Spleen (tissue), 11 donors: ENCODE measurements at regions not wholly inside any gene's neighbourhood (a gene's known extent, or its start where the extent isn't known, plus 50 kb on each side); places are given as distances from the start of the nearest gene placed in this dataset.

Source experiments
- DNase-seq: peaks from one replicate; pipeline ENCODE4 v3.0.0-alpha.2; 2020
- H3K27ac ChIP-seq, 8 donors: fragments of 200-600 bp; sonication (generic) in 7 of 8; 1 replicate in 4 of 8; 2 replicates in 4 of 8; pipeline versions ENCODE4 v1.5.0 to v1.8.0; 2016 to 2021; ENCODE audit warnings: inconsistent platforms in 4 of 8, mild to moderate bottlenecking in 4 of 8, moderate library complexity in 1 of 8
- H3K27me3 ChIP-seq, 7 donors: fragments of 200-600 bp; sonication (generic) in 6 of 7; replicated peaks in 1 of 7; 1 replicate in 4 of 7; 2 replicates in 3 of 7; pipeline versions ENCODE4 v1.5.0 to v1.8.0; 2016 to 2021; ENCODE audit warnings: inconsistent platforms in 3 of 7, mild to moderate bottlenecking in 1 of 7
- H3K36me3 ChIP-seq, 6 donors: fragments of 200-600 bp; sonication (generic) in 5 of 6; 1 replicate in 4 of 6; 2 replicates in 2 of 6; pipeline versions ENCODE4 v1.5.0 to v1.8.0; 2016 to 2021; ENCODE audit warnings: inconsistent platforms in 2 of 6
- H3K4me1 ChIP-seq, 6 donors: fragments of 200-600 bp; sonication (generic) in 5 of 6; 1 replicate in 3 of 6; 2 replicates in 3 of 6; pipeline versions ENCODE4 v1.5.0 to v1.8.0; 2016 to 2021; ENCODE audit warnings: inconsistent platforms in 3 of 6
- H3K4me3 ChIP-seq, 8 donors: fragments of 200-600 bp; sonication (generic) in 7 of 8; 1 replicate in 4 of 8; 2 replicates in 4 of 8; pipeline versions ENCODE4 v1.5.0 to v1.8.0; 2016 to 2021; ENCODE audit warnings: inconsistent platforms in 4 of 8, mild to moderate bottlenecking in 4 of 8, moderate library complexity in 2 of 8
- H3K9me3 ChIP-seq, 8 donors: fragments of 200-600 bp; sonication (generic) in 7 of 8; 1 replicate in 4 of 8; 2 replicates in 4 of 8; pipeline versions ENCODE4 v1.5.0 to v1.8.0; 2016 to 2021; ENCODE audit warnings: inconsistent platforms in 4 of 8
- CTCF ChIP-seq, 11 experiments: fragments of 200-600 bp in 7 of 11; fragments of 450-650 bp in 4 of 11; sonication (generic) in 4 of 11; IDR thresholded peaks in 8 of 11; conservative IDR thresholded peaks in 3 of 11; 1 replicate in 7 of 11; 2 replicates in 4 of 11; pipeline versions ENCODE4 v1.4.0 to v1.8.0; 2016 to 2021; ENCODE audit warnings: antibody characterized with exemption in 11 of 11, inconsistent platforms in 4 of 11, mild to moderate bottlenecking in 1 of 11
- POLR2A ChIP-seq, 3 donors: fragments of 450-650 bp; IDR thresholded peaks; one replicate each; pipeline ENCODE4 v1.5.1; 2017; ENCODE audit warnings: antibody characterized with exemption in 3 of 3, mild to moderate bottlenecking in 1 of 3
- POLR2AphosphoS5 ChIP-seq, 3 donors: sonication (generic); formaldehyde crosslinking; IDR thresholded peaks; one replicate each; pipeline ENCODE4 v1.5.1; 2017; ENCODE audit warnings: antibody characterized with exemption in 3 of 3
- WGBS, 5 donors: extraction: QIAGEN DNeasy Blood & Tissue Kit in 3 of 5; methylation state at CpG; one replicate each; pipeline versions ENCODE4 v1.1.5 to v1.1.7; 2013 to 2018; 5-methylcytosine and 5-hydroxymethylcytosine counted together
- intact Hi-C: fragments of 100-400 bp; cut with DNase I; formaldehyde crosslinking; loops from one replicate; pipeline ENCODE4 v1.15.0; 2023; ENCODE audit warnings: low total_unique reads
- donor health status: healthy with polysubstance abuse.
- donor health status: DM: no; HTN: no; CAD: no; lungs with moderate emphysema.
- donor health status: DM: no; HTN: no; CAD: no.
- donor health status: Bipolar disorder and iron deficiency.
- donor health status: healthy.
- donor health status: DM: no; HTN: no; CAD: no.
- donor health status: DM: yes; HTN: yes; CAD: no.

- Histone ChIP-seq H3K9me3 (peaks cover 0 to 13% (median 11%) of the 10 kb centered on the region in 8 donors), H3K4me1 (no peaks in the 10 kb centered on the region), H3K27me3 (peaks cover 0 to 3% (median 0%) of the 10 kb centered on the region in 7 donors), H3K36me3 (no peaks in the 10 kb centered on the region), H3K4me3 (no peak overlapping the region), H3K27ac (no peak overlapping the region)
- DNase-seq: no peak
- TF ChIP-seq POLR2A (IDR thresholded peaks at IDR 0.05) (no peak), CTCF (IDR thresholded peaks at IDR 0.05 in 8 of 11, conservative IDR thresholded peaks at IDR 0.05 in 3 of 11) (no peak), POLR2AphosphoS5 (IDR thresholded peaks at IDR 0.05) (no peak)
- 73 to 100% (median 85%) methylated on average over 1 of the region's 1 CpG for WGBS, 5 donors
- intact Hi-C loops: no loop called here
Observed at GRCh38 chr15:81940467-81941451, 105.1 kb downstream of the MEX3B start.

GRCh38 chr15:81939604-81940440, 106.0 kb downstream of the MEX3B start:
- intact Hi-C loops: loop anchor here (5.0 kb wide), 1 partner anchor 458 kb away; no protein-coding TSS in a partner anchor
- Histone ChIP-seq H3K36me3 (no peaks in the 10 kb centered on the region), H3K27me3 (peaks cover 0 to 3% (median 0%) of the 10 kb centered on the region in 7 donors), H3K4me3 (no peak overlapping the region), H3K4me1 (no peaks in the 10 kb centered on the region), H3K9me3 (peaks cover 0 to 13% (median 11%) of the 10 kb centered on the region in 8 donors), H3K27ac (no peak overlapping the region)
- DNase-seq: no peak
- WGBS, 5 donors: 32 to 61% (median 47%) methylated on average over 5 of the region's 5 CpGs
- TF ChIP-seq CTCF (IDR thresholded peaks at IDR 0.05 in 8 of 11, conservative IDR thresholded peaks at IDR 0.05 in 3 of 11) (peak; percentile 25 to 72 (median 62)), POLR2A (IDR thresholded peaks at IDR 0.05) (no peak)

DNA sequence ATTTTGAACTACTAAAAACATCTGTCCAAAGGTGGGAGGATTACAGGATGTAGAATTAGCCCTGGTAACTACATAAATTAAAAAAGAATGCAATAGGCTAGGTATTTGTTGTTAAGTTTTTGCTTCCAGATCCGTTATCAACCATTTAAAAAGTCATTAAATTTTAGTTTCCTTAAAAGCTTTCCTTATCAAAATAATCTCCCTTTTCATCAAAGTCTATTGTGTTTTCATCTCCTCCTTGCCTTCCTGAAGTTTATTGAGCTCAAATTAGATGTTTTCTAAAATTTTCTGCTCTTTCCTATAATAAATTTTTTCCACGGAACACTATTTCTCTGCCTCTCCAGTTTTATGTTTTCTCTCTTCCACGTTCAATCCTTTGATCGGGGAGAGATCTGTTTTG, 108.6 kb downstream of the MEX3B start:
- no peak for DNase-seq
- H3K27me3 ChIP-seq: peaks cover 0 to 3% (median 0%) of the 10 kb centered on the region in 7 donors
- H3K4me1 ChIP-seq: no peaks in the 10 kb centered on the region
- no peak overlapping the region for H3K4me3 ChIP-seq
- peaks cover 0 to 13% (median 11%) of the 10 kb centered on the region in 8 donors for H3K9me3 ChIP-seq
- WGBS, 5 donors: 46 to 63% (median 51%) methylated on average over 4 of the region's 4 CpGs
- no peak overlapping the region for H3K27ac ChIP-seq
- intact Hi-C loops: loop anchor here (5.0 kb wide), 1 partner anchor 455 kb away; no protein-coding TSS in a partner anchor
- no peaks in the 10 kb centered on the region for H3K36me3 ChIP-seq
- no peak for TF ChIP-seq CTCF (IDR thresholded peaks at IDR 0.05 in 8 of 11, conservative IDR thresholded peaks at IDR 0.05 in 3 of 11)
- TF ChIP-seq POLR2A (IDR thresholded peaks at IDR 0.05): no peak
- TF ChIP-seq POLR2AphosphoS5 (IDR thresholded peaks at IDR 0.05): no peak
